ENCODE measurements at regions not wholly inside any gene's neighbourhood (a gene's known extent, or its start where the extent isn't known, plus 50 kb on each side); places are given as distances from the start of the nearest gene placed in this dataset.

DNA sequence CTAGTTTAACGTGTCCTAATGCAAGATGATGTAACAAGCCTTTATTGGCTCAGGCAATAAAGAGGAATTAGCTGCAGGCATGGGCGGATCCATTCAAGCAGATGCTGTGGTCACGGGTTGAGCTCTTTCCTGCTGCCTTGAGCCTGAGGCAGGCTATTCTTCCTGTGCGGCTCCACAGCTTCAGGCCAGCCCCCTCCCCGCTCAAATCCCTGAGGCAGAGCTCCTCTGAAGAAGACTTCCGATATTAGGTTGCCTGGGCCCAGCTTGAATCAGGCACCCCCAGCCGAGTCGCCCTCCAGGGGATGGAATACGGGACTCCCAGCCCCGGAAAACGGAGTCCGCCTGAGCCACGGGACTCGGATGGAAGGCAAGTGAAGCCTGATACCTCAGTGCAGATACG is 95.0 kb upstream of the RUFY1 start:
- Histone ChIP-seq H3K27me3 (ENCODE audit: control insufficient read depth, insufficient read depth, low read length) (no peaks in the 10 kb centered on the region), H3K4me3 (ENCODE audit: low read depth, low read length) (no peak overlapping the region), H3K36me3 (ENCODE audit: control insufficient read depth, insufficient read depth, low read length) (no peaks in the 10 kb centered on the region)
- TF ChIP-seq, protein P1, sequence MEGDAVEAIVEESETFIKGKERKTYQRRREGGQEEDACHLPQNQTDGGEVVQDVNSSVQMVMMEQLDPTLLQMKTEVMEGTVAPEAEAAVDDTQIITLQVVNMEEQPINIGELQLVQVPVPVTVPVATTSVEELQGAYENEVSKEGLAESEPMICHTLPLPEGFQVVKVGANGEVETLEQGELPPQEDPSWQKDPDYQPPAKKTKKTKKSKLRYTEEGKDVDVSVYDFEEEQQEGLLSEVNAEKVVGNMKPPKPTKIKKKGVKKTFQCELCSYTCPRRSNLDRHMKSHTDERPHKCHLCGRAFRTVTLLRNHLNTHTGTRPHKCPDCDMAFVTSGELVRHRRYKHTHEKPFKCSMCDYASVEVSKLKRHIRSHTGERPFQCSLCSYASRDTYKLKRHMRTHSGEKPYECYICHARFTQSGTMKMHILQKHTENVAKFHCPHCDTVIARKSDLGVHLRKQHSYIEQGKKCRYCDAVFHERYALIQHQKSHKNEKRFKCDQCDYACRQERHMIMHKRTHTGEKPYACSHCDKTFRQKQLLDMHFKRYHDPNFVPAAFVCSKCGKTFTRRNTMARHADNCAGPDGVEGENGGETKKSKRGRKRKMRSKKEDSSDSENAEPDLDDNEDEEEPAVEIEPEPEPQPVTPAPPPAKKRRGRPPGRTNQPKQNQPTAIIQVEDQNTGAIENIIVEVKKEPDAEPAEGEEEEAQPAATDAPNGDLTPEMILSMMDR (IDR thresholded peaks at IDR 0.05; ENCODE audit: insufficient read depth, low read length, poor library complexity, severe bottlenecking), result no peak
- no peak for DNase-seq (ENCODE audit: low read depth)

DNA sequence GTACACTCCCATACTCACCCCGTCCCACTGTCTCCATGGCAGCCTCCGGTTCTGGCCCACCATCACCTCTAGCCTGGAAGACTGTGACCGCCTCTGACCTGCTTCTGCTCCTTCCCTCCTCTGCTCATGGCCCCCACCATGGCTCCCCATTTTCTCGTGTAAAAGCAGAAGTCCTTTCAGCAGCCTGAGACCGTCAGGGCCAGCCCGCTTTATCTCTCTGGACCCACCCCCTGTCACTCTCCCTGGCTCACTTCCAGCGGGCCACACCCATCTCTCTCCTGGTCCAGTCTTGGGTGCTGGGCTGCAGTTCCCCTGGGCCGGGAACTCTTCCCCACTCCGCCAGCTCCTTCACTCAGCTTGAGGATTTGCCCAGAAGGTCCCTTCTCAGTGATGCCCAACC is 96.0 kb upstream of the RUFY1 start:
- TF ChIP-seq, protein P1 (IDR thresholded peaks at IDR 0.05; ENCODE audit: insufficient read depth, low read length, poor library complexity, severe bottlenecking), result no peak

DNA sequence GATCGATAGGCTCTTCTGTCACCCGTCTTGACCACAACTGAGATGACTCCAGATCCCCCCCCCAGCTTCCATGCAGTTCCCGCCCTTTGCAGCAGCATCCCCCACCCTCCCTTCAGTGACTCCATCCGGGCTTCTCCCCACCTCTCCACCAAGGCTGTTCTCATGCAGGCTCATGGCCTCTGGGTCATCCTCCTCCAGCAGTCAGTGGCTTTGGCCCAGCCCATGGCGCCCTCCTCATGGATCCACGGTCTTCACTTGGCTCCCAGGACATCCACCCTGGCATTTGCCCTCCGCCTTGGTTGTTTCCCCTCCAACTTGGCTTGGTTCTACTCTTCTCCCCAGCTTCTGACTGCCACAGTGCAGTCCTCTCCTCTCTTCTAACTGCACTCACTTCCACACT is 96.7 kb upstream of the RUFY1 start:
- DNase-seq (ENCODE audit: low read depth), result no peak
- TF ChIP-seq, protein P1 (IDR thresholded peaks at IDR 0.05; ENCODE audit: insufficient read depth, low read length, poor library complexity, severe bottlenecking), result no peak
- Histone ChIP-seq H3K27me3 (ENCODE audit: control insufficient read depth, insufficient read depth, low read length) (no peaks in the 10 kb centered on the region), H3K36me3 (ENCODE audit: control insufficient read depth, insufficient read depth, low read length) (no peaks in the 10 kb centered on the region), H3K4me3 (ENCODE audit: low read depth, low read length) (no peak overlapping the region)

More for the DNA sequence above, 96.0 kb upstream of the RUFY1 start:
- Histone ChIP-seq H3K36me3 (ENCODE audit: control insufficient read depth, insufficient read depth, low read length) (no peaks in the 10 kb centered on the region), H3K4me3 (ENCODE audit: low read depth, low read length) (no peak overlapping the region), H3K27me3 (ENCODE audit: control insufficient read depth, insufficient read depth, low read length) (no peaks in the 10 kb centered on the region)
- no peak for DNase-seq (ENCODE audit: low read depth)

DNA sequence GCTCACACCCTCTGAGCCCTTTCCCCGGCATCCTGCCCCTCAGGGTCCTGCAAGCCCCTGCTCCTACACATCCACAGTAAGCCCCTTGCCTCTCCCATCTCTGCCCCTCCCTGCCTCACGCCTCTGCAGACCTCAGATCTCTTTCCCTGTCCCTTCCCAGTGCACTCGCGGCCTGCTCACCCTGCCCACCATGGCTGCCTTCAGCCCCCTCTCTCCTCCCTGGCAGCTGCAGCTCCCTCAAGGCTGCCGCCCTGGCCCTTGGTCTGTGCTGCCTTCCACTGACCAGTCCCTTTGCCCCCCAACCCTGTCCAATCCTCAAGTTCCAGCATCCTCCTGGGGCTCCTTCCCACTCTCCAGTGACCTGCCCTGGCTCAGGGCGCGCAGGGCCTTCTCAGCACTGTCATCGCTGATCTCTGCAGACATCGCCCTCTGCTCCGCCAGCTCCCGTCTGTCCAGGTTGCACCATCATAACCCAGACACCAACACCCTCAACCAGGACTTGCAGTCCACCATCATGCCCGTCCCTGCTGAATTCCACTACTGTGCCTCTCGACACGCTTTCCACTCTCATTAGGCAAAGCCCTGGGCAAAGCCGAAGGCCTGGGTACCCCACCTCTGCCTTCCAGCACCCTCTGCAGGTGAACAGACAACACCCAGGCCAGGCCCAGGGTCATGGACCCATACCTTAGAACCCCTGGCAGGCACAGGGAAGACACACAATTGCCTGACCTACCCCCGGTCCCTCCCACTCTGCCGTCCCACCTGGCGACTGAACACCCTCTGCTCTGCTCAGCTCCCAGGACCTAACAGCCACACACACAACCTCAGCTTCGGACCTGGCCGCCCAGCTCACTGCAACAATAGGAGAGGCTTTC is 97.8 kb upstream of the RUFY1 start:
- H3K36me3 ChIP-seq (ENCODE audit: control insufficient read depth, insufficient read depth, low read length), result no peaks in the 10 kb centered on the region
- TF ChIP-seq, protein P1 (IDR thresholded peaks at IDR 0.05; ENCODE audit: insufficient read depth, low read length, poor library complexity, severe bottlenecking), result no peak
- DNase-seq (ENCODE audit: low read depth), result no peak
- no peaks in the 10 kb centered on the region for H3K27me3 ChIP-seq (ENCODE audit: control insufficient read depth, insufficient read depth, low read length)
- no peak overlapping the region for H3K4me3 ChIP-seq (ENCODE audit: low read depth, low read length)

DNA sequence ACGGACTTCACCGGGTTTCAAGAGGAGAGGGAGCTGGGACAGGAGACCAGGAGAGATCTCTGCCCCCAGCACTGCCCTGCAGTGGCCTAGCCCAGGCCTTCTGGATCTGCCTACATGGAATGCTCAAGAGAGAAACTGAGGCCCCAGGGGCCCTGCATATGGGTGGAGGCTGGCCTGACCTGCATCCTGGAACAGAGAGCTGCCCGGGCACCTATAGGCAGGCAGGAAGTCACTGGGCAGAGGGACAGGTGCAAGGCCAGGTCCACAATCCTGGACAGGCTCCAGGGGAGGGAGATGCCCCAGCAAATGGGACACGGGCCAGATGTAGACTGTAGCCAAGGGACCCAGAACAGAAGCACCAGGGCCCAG is 98.5 kb upstream of the RUFY1 start:
- DNase-seq (ENCODE audit: low read depth), result no peak
- H3K27me3 ChIP-seq (ENCODE audit: control insufficient read depth, insufficient read depth, low read length), result no peaks in the 10 kb centered on the region
- no peaks in the 10 kb centered on the region for H3K36me3 ChIP-seq (ENCODE audit: control insufficient read depth, insufficient read depth, low read length)
- TF ChIP-seq, protein P1 (IDR thresholded peaks at IDR 0.05; ENCODE audit: insufficient read depth, low read length, poor library complexity, severe bottlenecking), result no peak
- H3K4me3 ChIP-seq (ENCODE audit: low read depth, low read length), result no peak overlapping the region

Measured in kidney epithelial cell (primary cell).